ENCODE measurements at regions not wholly inside any gene's neighbourhood (a gene's known extent, or its start where the extent isn't known, plus 50 kb on each side); places are given as distances from the start of the nearest gene placed in this dataset.
"Not testable (repeated sequence)": the region's sequence is repeated elsewhere in the genome, so short reads cannot be mapped to it uniquely, and the experiment has no call there.

DNA sequence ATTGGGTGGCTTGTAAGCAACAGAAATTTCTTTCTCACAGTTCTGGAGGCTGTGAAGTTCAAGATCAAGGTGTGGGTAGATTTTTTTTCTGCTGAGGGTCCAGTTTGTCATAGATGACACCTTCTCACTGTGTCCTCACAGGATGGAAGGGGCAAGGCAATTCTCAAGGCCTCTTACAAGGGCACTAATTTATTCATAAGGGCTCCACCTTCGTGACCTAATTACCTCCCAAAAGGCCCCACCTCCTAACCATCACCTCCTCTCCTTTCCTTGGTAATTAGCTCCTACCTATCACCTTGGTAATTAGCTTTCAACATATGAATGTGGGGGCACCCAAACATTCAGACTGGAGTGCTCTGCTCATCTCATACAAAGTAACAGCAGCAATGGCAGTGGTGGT, 92.3 kb upstream of the CD44 start:
- Histone ChIP-seq H3K36me3 (no peaks in the 10 kb centered on the region), H3K4me1 (no peaks in the 10 kb centered on the region), H3K9me3 (replicated peaks) (no peaks in the 10 kb centered on the region), H3K27me3 (no peaks in the 10 kb centered on the region), H3K27ac (no peak overlapping the region), H3K4me3 (no peak overlapping the region)
- DNase-seq, result no peak

DNA sequence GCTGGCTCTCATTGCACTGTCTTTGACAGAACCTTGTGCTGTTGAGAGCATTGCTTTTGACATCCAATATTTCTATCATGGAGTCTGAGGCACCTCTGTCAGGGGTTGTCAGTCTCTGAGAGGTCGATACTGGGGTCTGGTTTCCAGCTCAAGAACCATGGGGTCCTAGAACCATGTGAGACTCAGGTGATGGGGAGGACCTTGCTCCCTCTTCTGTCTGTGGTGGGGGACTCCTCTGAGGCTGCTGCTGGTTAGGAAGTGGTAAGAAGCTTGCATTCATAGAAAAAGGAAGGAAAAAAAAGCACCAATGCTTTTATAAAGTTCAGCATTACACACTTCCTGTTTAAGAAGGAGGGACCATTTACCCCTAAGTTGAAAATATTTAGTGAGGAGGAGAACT, 91.8 kb upstream of the CD44 start:
- H3K36me3 ChIP-seq, result no peaks in the 10 kb centered on the region
- H3K27ac ChIP-seq, result no peak overlapping the region
- DNase-seq, result no peak
- H3K4me1 ChIP-seq, result no peaks in the 10 kb centered on the region
- H3K4me3 ChIP-seq, result no peak overlapping the region
- no peaks in the 10 kb centered on the region for H3K27me3 ChIP-seq
- H3K9me3 ChIP-seq (replicated peaks), result no peaks in the 10 kb centered on the region

DNA sequence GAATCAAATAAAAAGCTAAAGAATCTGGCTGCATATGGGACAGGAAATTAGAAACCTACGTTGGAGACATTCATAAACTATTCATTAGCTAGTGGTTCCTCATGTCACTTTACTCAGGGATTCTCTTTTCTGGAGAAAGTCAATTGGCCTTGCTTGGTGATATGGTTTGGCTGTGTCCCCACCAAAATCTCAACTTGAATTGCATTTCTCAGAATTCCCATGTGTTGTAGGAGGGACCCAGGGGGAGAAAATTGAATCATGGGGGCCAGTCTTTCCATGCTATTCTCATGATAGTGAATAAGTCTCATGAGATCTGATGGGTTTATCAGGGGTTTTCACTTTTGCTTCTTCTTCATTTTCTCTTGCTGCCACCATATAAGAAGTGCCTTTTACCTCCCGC, 91.2 kb upstream of the CD44 start:
- no peaks in the 10 kb centered on the region for H3K36me3 ChIP-seq
- no peaks in the 10 kb centered on the region for H3K4me1 ChIP-seq
- H3K9me3 ChIP-seq (replicated peaks), result no peaks in the 10 kb centered on the region
- H3K27me3 ChIP-seq, result no peaks in the 10 kb centered on the region
- H3K27ac ChIP-seq, result no peak overlapping the region
- H3K4me3 ChIP-seq, result no peak overlapping the region
- DNase-seq, result no peak

DNA sequence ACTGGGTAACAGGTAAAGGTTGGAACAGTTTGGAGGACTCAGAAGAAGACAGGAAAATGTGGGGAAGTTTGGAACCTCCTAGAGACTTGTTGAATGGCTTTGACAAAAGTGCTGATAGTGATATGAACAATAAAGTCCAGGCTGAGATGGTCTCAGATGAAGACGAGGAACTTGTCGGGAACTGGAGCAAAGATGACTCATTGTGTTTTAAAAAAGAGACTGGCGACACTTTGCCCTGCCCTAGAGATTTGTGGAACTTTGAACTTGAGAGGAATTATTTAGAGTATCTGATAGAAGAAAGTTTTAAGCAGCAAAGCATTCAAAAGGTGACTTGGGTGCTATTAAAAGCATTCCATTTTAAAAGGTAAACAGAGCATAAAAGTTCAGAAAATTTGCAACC, 90.6 kb upstream of the CD44 start:
- not testable (repeated sequence) for H3K27me3 ChIP-seq; H3K4me3 ChIP-seq; H3K36me3 ChIP-seq; H3K4me1 ChIP-seq; H3K27ac ChIP-seq; H3K9me3 ChIP-seq (replicated peaks); DNase-seq

DNA sequence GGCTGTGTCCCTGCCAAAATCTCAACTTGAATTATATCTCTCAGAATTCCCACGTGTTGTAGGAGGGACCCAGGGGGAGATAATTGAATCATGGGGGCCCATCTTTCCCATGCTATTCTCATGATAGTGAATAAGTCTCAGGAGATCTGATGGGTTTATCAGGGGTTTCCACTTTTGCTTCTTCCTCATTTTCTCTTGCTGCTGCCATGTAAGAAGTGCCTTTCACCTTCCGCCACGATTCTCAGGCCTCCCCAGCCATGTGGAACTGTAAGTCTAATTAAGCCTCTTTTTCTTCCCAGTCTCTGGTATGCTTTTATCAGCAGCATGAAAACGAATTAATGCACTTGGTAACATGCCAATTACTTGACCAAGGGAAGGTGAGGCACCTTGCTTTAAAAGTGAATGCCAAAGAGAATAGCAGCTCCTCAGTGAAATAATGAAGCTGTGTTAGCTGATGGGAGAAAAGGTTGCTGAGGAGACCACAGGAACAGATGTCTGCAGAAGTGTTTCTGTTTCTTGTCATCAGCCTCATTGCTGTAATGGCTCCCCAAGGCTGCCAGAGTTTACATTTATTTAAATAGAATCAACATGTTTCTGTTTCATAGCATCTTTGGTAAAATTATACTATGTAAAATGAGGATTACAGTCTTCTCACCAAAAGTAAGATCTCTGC, 89.0 kb upstream of the CD44 start:
- Histone ChIP-seq H3K4me1 (no peaks in the 10 kb centered on the region), H3K36me3 (no peaks in the 10 kb centered on the region), H3K27me3 (no peaks in the 10 kb centered on the region), H3K9me3 (replicated peaks) (no peaks in the 10 kb centered on the region), H3K4me3 (no peak overlapping the region), H3K27ac (no peak overlapping the region)
- no peak for DNase-seq

DNA sequence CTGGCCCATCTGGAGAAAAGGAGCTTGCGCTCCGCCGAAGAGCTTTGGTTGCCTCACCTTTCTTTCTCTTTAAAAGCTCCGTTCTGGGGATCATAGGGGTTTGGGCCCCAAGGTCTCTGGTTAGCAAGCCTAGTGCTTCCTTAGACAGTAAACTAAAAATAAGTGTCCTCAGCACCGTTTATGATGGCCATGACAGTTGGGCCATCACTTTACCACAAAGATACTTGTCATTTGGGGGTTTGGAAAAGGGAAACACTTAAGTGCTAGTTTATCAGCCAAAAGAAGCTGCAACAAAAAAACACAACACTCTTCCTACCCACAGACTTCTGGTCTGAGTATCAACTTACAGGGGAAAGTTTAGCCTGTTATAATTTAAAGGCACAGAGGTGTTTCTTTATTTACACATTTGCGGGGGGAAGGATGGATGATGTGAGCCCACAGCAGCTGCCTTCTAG, 88.4 kb upstream of the CD44 start:
- no peaks in the 10 kb centered on the region for H3K27me3 ChIP-seq
- no peaks in the 10 kb centered on the region for H3K36me3 ChIP-seq
- H3K4me1 ChIP-seq, result no peaks in the 10 kb centered on the region
- no peak for DNase-seq
- no peaks in the 10 kb centered on the region for H3K9me3 ChIP-seq (replicated peaks)
- H3K4me3 ChIP-seq, result no peak overlapping the region
- no peak overlapping the region for H3K27ac ChIP-seq

DNA sequence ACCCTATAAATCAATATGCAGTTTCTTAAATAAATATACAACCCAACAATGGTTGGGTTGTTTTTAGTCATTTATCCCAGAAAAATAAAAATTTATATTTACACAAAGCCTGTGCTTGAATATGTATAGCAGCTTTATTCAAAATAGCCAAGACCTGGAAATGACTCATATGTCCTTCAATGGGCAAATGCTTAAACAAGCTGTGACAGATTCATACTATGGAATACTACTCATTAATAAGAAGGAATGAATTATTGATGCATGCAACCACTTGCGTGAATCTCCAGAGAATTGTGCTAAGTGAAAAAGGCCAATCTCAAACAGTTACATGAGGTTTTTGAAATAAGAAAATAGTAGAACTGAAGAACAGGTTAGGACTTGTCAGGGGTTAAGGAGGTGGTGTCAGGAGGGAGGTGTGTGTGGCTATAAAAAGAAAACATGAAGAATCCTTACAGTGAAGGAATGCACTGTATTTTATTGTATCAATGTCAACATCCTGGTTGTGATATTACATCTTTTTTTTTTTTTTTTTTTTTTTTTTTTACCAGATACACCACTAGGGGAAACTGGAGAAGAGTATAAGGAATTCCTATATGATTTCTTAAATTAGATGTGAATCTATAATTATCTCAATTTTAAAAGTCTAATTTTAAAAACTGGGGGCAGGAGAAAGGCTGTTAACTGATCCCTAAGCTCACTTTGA, 82.4 kb upstream of the CD44 start:
- H3K27me3 ChIP-seq, result no peaks in the 10 kb centered on the region
- no peak for DNase-seq
- no peaks in the 10 kb centered on the region for H3K4me1 ChIP-seq
- H3K9me3 ChIP-seq (replicated peaks), result no peaks in the 10 kb centered on the region
- H3K4me3 ChIP-seq, result no peak overlapping the region
- H3K36me3 ChIP-seq, result no peaks in the 10 kb centered on the region
- H3K27ac ChIP-seq, result no peak overlapping the region

DNA sequence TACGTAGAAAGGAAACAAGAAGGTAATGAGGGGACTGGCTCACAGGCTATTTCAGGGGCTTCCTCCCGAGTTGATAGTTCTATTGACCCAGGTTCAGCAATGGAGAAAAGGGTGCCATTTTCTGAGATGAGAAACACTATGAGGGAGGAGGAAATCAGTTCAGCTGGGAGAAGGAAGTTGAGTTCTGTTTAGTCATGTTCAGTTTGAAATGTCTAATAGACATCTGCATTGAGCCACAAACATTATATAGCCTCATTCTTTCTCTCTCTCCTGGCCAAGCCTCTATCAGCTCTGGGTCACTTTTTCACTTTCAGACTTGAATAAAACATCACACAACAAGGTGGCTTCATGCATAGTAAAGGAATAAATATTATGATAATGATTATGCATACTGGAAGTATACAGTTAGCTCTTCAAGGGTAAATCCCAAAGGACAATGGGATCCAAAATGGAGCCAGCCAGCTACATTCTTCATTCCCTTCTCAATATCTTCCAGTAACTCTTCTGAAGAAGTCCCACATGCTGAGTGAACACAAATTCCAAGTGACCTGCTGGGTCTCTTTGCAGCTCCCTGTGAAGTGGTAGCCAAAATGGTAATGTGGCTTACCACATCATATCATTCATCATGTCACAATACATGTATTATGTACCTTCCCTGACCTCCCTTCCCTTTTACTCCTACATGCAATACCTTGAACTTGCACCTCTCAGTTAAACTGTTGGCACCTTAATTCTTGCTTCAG, 80.9 kb upstream of the CD44 start:
- no peaks in the 10 kb centered on the region for H3K36me3 ChIP-seq
- H3K27me3 ChIP-seq, result no peaks in the 10 kb centered on the region
- H3K9me3 ChIP-seq (replicated peaks), result no peaks in the 10 kb centered on the region
- H3K4me3 ChIP-seq, result no peak overlapping the region
- no peaks in the 10 kb centered on the region for H3K4me1 ChIP-seq
- no peak for DNase-seq
- H3K27ac ChIP-seq, result no peak overlapping the region

DNA sequence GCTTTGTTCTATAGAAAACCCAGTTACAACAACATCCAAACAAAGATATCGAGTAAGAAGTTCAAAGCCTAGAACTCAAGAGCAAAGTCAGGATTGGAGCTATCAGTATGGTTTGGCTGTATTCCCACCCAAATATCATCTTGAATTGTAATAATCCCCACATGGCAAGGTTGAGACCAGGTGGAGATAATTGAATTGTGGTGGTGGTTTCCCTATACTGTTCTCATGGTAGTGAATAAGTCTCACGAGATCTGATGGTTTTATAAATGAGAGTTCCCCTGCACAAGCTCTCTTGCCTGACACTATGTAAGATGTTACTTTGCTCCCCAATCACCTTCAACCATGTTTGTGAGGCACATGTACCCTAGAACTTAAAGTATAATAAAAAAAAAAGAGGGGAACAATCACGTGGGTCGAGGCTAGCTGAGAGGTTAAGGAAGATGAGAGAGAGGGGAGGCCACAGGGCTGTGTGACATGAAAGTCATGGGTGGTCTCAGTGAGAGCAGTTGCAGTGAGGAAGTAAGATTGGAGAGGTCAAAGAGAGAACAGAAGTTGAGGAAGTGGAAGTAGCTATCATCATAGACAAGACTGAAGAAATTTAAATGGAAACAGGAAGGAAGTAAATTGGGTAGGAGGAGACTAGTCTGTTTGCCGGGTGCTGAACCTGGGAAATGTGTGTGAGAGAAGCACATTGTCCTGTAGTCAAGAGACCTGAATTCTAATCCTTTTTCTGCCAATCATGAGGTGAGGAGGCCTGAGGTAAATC, 80.1 kb upstream of the CD44 start:
- DNase-seq, result no peak
- H3K4me3 ChIP-seq, result no peak overlapping the region
- 0 out of 2 replicates have a peak, but pooled peaks cover 5% of the 10 kb centered on the region for H3K27me3 ChIP-seq
- no peak overlapping the region for H3K27ac ChIP-seq
- no peaks in the 10 kb centered on the region for H3K36me3 ChIP-seq
- H3K4me1 ChIP-seq, result no peaks in the 10 kb centered on the region
- H3K9me3 ChIP-seq (replicated peaks), result no peaks in the 10 kb centered on the region

DNA sequence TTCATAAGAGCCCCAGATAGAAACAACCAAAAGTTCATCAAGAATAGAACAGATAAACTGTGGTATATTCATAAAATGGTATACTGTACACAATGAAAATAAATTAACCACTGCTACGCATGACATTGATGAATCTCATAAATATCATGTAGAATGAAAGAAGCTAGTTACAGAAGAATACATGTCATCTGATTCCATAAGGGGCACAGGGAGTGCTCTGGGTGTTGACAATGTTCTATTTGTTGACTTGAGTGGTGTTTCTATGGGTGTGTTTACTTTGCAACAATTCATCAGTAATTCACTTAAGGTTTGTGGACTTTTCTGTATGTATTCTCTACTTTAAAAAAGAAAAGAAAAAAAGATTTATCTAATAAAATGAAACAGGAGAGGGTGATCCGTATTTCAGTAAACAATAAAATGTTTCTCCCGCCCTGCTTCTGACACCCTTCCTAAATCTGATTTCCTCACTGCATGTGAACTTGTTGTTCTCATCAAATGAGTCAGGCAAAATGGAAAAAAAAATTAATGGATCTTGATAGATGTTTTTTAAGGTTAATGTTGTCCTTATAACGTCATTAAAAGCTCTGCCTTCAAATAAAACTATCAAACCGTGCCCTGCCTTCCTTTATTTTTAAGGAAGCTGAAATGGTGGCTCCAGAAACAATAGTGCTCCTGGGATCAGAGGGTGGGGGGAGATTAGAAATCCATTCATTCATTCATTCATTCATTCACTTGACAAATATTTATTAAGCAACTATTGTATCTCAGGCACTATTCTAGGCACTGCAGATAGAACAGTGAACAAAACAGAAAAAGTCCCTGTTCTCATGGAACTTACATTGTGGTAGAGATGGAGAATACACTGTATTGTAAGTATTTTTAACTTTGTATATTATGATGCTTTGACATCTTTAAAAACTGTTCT, 77.2 kb upstream of the CD44 start:
- Histone ChIP-seq H3K4me1 (no peaks in the 10 kb centered on the region), H3K27ac (no peak overlapping the region), H3K36me3 (no peaks in the 10 kb centered on the region), H3K9me3 (replicated peaks) (no peaks in the 10 kb centered on the region), H3K27me3 (0 out of 2 replicates have a peak, but pooled peaks cover 5% of the 10 kb centered on the region), H3K4me3 (no peak overlapping the region)
- DNase-seq, result no peak

DNA sequence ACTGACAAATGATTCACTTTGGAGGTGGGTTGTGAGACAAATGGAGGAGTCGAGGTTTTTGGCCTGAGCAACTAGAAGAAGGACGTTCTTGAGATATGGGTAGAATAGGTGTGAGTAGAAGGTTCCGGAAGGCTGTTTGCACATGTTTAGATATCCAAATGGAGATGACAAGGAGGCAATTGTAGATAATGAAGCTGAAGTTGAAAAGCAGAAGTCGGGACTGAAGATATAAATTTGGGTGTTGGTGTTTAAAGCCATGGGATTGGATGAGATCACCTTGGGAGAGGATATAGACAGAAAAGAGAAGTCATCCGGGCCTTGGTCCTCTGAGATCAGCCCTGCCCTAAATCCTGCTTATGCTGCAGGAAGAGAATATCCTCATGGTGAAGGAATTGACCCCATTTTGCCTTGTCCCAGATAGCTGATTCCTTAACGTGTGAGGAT, 75.5 kb upstream of the CD44 start:
- DNase-seq, result no peak
- Histone ChIP-seq H3K27me3 (0 out of 2 replicates have a peak, but pooled peaks cover 5% of the 10 kb centered on the region), H3K4me1 (no peaks in the 10 kb centered on the region), H3K36me3 (no peaks in the 10 kb centered on the region), H3K4me3 (no peak overlapping the region), H3K9me3 (replicated peaks) (no peaks in the 10 kb centered on the region), H3K27ac (no peak overlapping the region)

DNA sequence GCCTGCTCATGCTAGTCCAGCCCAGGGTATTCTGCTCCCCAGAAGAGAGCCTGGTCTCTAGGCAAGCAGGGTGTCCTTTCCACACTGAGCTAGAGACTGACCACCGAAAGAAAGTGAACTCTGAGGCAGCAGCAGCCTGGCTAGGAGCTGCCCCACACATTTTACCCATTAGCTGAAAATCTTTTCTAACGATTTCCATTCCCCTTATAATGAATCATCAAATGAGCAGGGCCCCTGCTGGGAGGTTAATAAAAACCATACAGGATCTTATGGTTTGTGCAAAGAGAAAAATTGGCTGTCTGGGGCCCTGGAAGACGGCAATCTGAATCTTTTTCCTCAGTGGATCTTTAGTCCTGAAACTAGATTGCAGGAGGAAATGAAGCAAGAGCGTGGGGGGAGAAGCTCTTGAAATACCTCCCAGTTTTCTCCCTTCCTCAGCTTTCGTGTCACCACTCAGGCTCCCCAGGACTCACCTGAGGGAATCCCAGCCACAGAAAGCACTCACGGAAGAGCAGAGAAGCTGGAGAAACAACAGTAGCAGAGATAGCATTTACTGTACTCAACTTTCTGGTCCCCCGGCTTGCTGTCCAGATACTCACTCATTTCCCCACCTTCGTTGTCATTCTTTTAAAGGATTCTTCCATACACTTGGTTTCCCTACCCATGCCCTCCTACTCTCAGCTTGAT, 74.7 kb upstream of the CD44 start:
- Histone ChIP-seq H3K4me1 (no peaks in the 10 kb centered on the region), H3K4me3 (no peak overlapping the region), H3K27ac (no peak overlapping the region), H3K27me3 (0 out of 2 replicates have a peak, but pooled peaks cover 5% of the 10 kb centered on the region), H3K9me3 (replicated peaks) (no peaks in the 10 kb centered on the region), H3K36me3 (no peaks in the 10 kb centered on the region)
- no peak for DNase-seq

DNA sequence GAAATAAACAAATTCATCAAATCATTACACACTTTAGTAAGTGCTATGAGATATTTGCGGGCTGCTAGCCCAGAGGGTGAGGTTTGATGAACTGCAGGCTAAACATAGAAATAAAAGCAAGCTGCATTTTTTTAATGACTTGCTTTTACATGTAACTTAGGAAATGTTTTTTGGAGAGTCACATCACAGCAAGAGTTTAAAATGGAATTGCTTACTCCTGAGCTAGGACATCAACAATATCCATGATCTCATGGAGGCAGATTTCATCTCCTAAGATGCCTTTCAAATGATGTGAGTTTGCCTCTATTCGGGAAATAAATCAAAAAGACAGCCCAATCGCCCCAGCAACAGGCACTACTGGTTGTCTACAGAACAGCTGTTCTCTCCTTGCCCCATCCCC, 73.4 kb upstream of the CD44 start:
- DNase-seq, result no peak
- Histone ChIP-seq H3K9me3 (replicated peaks) (no peaks in the 10 kb centered on the region), H3K36me3 (no peaks in the 10 kb centered on the region), H3K4me1 (no peaks in the 10 kb centered on the region), H3K4me3 (no peak overlapping the region), H3K27me3 (0 out of 2 replicates have a peak, but pooled peaks cover 5% of the 10 kb centered on the region), H3K27ac (no peak overlapping the region)

Measured in SJCRH30 (cell line).